Kidney (tissue), 13 donors: ENCODE measurements at regions not wholly inside any gene's neighbourhood (a gene's known extent, or its start where the extent isn't known, plus 50 kb on each side); places are given as distances from the start of the nearest gene placed in this dataset.

Source experiments
- DNase-seq, 5 donors: peaks; one replicate each; pipeline ENCODE4 v3.0.0-alpha.2; 2013 to 2020
- FAIRE-seq: peaks from 2 replicates; lab custom pipeline; 2012; peaks lifted over from hg19 to GRCh38; lab: Jason Lieb, UNC
- H3K27ac ChIP-seq, 2 donors: one replicate each; pipeline ENCODE4 v1.7.0; 2013; ENCODE audit warnings: low read depth in 2 of 2, low read length in 2 of 2, inconsistent platforms in 1 of 2
- H3K27me3 ChIP-seq: one replicate; pipeline ENCODE4 v1.7.1; 2013; ENCODE audit warnings: low read length, inconsistent platforms; ENCODE audit not compliant: control insufficient read depth, insufficient read depth
- H3K36me3 ChIP-seq, 3 donors: one replicate each; pipeline versions ENCODE4 v1.7.0 to v1.7.1; 2013; ENCODE audit warnings: low read length in 3 of 3, control low read depth in 1 of 3, inconsistent platforms in 1 of 3; ENCODE audit not compliant: insufficient read depth in 3 of 3, control insufficient read depth in 2 of 3
- H3K4me1 ChIP-seq, 3 donors: one replicate each; pipeline versions ENCODE4 v1.7.0 to v1.7.1; 2013; ENCODE audit warnings: low read length in 3 of 3, inconsistent platforms in 1 of 3, low read depth in 1 of 3; ENCODE audit not compliant: control insufficient read depth in 2 of 3, insufficient read depth in 2 of 3
- H3K4me3 ChIP-seq, 3 donors: one replicate each; pipeline versions ENCODE4 v1.7.0 to v1.8.1; 2013; ENCODE audit warnings: low read length in 3 of 3, control low read depth in 1 of 3, inconsistent platforms in 1 of 3
- H3K9ac ChIP-seq, 3 donors: one replicate each; pipeline versions ENCODE4 v1.7.0 to v1.7.1; 2013; ENCODE audit warnings: low read length in 3 of 3, control low read depth in 1 of 3, inconsistent platforms in 1 of 3
- H3K9me3 ChIP-seq, 3 donors: one replicate each; pipeline versions ENCODE4 v1.7.0 to v1.7.1; 2013; ENCODE audit warnings: low read length in 3 of 3, control low read depth in 1 of 3, inconsistent platforms in 1 of 3; ENCODE audit not compliant: control insufficient read depth in 2 of 3, insufficient read depth in 1 of 3
- CTCF ChIP-seq: IDR thresholded peaks from 3 replicates; pipeline ENCODE4 v1.5.1; 2012; ENCODE audit warnings: mild to moderate bottlenecking, moderate library complexity, borderline replicate concordance; ENCODE audit not compliant: insufficient read depth; ENCODE audit errors: extremely low read depth
- intact Hi-C: fragments of 100-400 bp; cut with DNase I; formaldehyde crosslinking; loops from one replicate; pipeline ENCODE4 v1.11.1; 2022
- donor health status: control.
- donor health status: control.
- donor health status: control.
- donor health status: control.
- donor health status: control.
- donor health status: DM: yes; HTN: yes; CAD: no.
- donor health status: Normal renal cell carcinoma (clear cell type).

- intact Hi-C loops: no loop called here
- Histone ChIP-seq H3K4me1 (no peaks in the 10 kb centered on the region), H3K9me3 (no peaks in the 10 kb centered on the region), H3K27me3 (no peaks in the 10 kb centered on the region), H3K27ac (no peak overlapping the region), H3K36me3 (no peaks in the 10 kb centered on the region), H3K9ac (no peak overlapping the region), H3K4me3 (no peak overlapping the region)
- FAIRE-seq (no peak), DNase-seq (no peak)
- TF ChIP-seq CTCF: no peak
These were observed 165.6 kb downstream of the BTBD3 start for GRCh38 chr20:12083269-12083668.

GRCh38 chr20:12084482-12084881 lies 166.8 kb downstream of the BTBD3 start:
- no peak overlapping the region for H3K27ac ChIP-seq
- H3K9ac ChIP-seq: no peak overlapping the region
- TF ChIP-seq CTCF: no peak
- DNase-seq: no peak
- no peaks in the 10 kb centered on the region for H3K4me1 ChIP-seq
- no peaks in the 10 kb centered on the region for H3K9me3 ChIP-seq
- intact Hi-C loops: no loop called here
- FAIRE-seq: no peak
- no peaks in the 10 kb centered on the region for H3K27me3 ChIP-seq
- H3K36me3 ChIP-seq: no peaks in the 10 kb centered on the region
- H3K4me3 ChIP-seq: no peak overlapping the region

GRCh38 chr20:12086359-12086758 lies 168.7 kb downstream of the BTBD3 start:
- no peak overlapping the region for H3K4me3 ChIP-seq
- no peaks in the 10 kb centered on the region for H3K36me3 ChIP-seq
- intact Hi-C loops: no loop called here
- DNase-seq (no peak), FAIRE-seq (no peak)
- H3K4me1 ChIP-seq: no peaks in the 10 kb centered on the region
- no peak for TF ChIP-seq CTCF
- H3K27ac ChIP-seq: no peak overlapping the region
- H3K27me3 ChIP-seq: no peaks in the 10 kb centered on the region
- H3K9ac ChIP-seq: no peak overlapping the region
- H3K9me3 ChIP-seq: no peaks in the 10 kb centered on the region

GRCh38 chr20:12090920-12091319 lies 173.2 kb downstream of the BTBD3 start:
- H3K4me1 ChIP-seq: no peaks in the 10 kb centered on the region
- FAIRE-seq (no peak), DNase-seq (no peak)

More at GRCh38 chr20:12090920-12091319, 173.2 kb downstream of the BTBD3 start:
- intact Hi-C loops: no loop called here
- TF ChIP-seq CTCF: no peak
- no peak overlapping the region for H3K9ac ChIP-seq
- no peak overlapping the region for H3K27ac ChIP-seq
- no peaks in the 10 kb centered on the region for H3K27me3 ChIP-seq
- H3K9me3 ChIP-seq: no peaks in the 10 kb centered on the region
- no peak overlapping the region for H3K4me3 ChIP-seq
- H3K36me3 ChIP-seq: no peaks in the 10 kb centered on the region
